Gastroesophageal sphincter (tissue), 4 donors: ENCODE measurements at regions not wholly inside any gene's neighbourhood (a gene's known extent, or its start where the extent isn't known, plus 50 kb on each side); places are given as distances from the start of the nearest gene placed in this dataset.

Source experiments
- ATAC-seq: fragments of 150-250 bp; one replicate; pipeline ENCODE4 v1.9.1; 2016; ENCODE audit warnings: mild to moderate bottlenecking, moderate library complexity
- H3K27ac ChIP-seq, 4 donors: fragments of 200-600 bp; sonication (generic) in 3 of 4; 1 replicate in 3 of 4; 2 replicates in 1 of 4; pipeline ENCODE4 v1.5.1; 2016 to 2019
- H3K27me3 ChIP-seq: fragments of 200-600 bp; sonication (generic); one replicate; pipeline ENCODE4 v1.5.1; 2019
- H3K36me3 ChIP-seq, 2 donors: fragments of 200-600 bp; sonication (generic); one replicate each; pipeline ENCODE4 v1.5.1; 2019; ENCODE audit warnings: control low read depth in 1 of 2
- H3K4me1 ChIP-seq, 3 donors: fragments of 200-600 bp; sonication (generic); 1 replicate in 2 of 3; 2 replicates in 1 of 3; pipeline ENCODE4 v1.5.1; 2016 to 2019; ENCODE audit warnings: control low read depth in 2 of 3
- H3K4me3 ChIP-seq, 2 donors: fragments of 200-600 bp; sonication (generic); one replicate each; pipeline ENCODE4 v1.5.1; 2019; ENCODE audit warnings: mild to moderate bottlenecking in 1 of 2, moderate library complexity in 1 of 2
- H3K9me3 ChIP-seq, 3 donors: fragments of 200-600 bp; sonication (generic); one replicate each; pipeline ENCODE4 v1.5.1; 2017 to 2019; ENCODE audit warnings: control low read depth in 2 of 3
- EP300 ChIP-seq: sonication (generic); formaldehyde crosslinking; IDR thresholded peaks from one replicate; pipeline ENCODE4 v1.6.1; 2017; ENCODE audit warnings: antibody characterized with exemption, mild to moderate bottlenecking
- POLR2A ChIP-seq, 2 donors: fragments of 450-650 bp; IDR thresholded peaks; one replicate each; pipeline ENCODE4 v1.6.1; 2017; ENCODE audit warnings: antibody characterized with exemption in 2 of 2, mild to moderate bottlenecking in 2 of 2, moderate library complexity in 1 of 2
- POLR2AphosphoS5 ChIP-seq: sonication (generic); formaldehyde crosslinking; IDR thresholded peaks from one replicate; pipeline ENCODE4 v1.6.1; 2017; ENCODE audit warnings: antibody characterized with exemption
- WGBS, 2 donors: methylation state at CpG; one replicate each; pipeline ENCODE4 v1.1.5; 2018; ENCODE audit warnings: low coverage in 1 of 2; 5-methylcytosine and 5-hydroxymethylcytosine counted together
- TF ChIP-seq, protein P1 (sequence below), 4 experiments: fragments of 200-600 bp in 2 of 4; fragments of 450-650 bp in 2 of 4; sonication (generic) in 1 of 4; IDR thresholded peaks; one replicate each; pipeline ENCODE4 v1.5.1; 2017 to 2019; ENCODE audit warnings: antibody characterized with exemption in 4 of 4, mild to moderate bottlenecking in 2 of 4, moderate library complexity in 2 of 4

DNA sequence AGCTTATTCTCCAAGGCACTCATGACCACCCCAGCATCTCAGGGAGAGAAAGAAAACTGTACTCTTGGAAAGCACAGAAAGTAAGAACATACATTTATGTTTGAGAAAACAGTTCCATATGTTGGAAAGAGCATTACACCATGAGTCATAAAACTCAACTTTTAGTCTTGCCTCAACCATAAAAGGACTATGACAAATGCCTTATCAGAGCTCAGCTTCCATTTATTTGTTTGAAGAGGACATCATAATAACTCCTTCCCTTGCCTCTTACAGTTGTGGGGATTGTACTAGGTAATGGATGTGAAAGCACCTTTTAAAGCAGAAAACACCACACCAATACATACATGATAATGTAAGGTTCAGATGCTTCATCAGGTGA is 370.8 kb downstream of the LNPK start:
- H3K36me3 ChIP-seq = no peaks in the 10 kb centered on the region
- no peak overlapping the region for H3K4me3 ChIP-seq
- H3K9me3 ChIP-seq = peaks cover 0 to 6% (median 0%) of the 10 kb centered on the region in 3 donors
- H3K27ac ChIP-seq = no peak overlapping the region
- no peak for TF ChIP-seq POLR2A (IDR thresholded peaks at IDR 0.05)
- no peak for TF ChIP-seq EP300
- TF ChIP-seq, protein P1, sequence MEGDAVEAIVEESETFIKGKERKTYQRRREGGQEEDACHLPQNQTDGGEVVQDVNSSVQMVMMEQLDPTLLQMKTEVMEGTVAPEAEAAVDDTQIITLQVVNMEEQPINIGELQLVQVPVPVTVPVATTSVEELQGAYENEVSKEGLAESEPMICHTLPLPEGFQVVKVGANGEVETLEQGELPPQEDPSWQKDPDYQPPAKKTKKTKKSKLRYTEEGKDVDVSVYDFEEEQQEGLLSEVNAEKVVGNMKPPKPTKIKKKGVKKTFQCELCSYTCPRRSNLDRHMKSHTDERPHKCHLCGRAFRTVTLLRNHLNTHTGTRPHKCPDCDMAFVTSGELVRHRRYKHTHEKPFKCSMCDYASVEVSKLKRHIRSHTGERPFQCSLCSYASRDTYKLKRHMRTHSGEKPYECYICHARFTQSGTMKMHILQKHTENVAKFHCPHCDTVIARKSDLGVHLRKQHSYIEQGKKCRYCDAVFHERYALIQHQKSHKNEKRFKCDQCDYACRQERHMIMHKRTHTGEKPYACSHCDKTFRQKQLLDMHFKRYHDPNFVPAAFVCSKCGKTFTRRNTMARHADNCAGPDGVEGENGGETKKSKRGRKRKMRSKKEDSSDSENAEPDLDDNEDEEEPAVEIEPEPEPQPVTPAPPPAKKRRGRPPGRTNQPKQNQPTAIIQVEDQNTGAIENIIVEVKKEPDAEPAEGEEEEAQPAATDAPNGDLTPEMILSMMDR (IDR thresholded peaks at IDR 0.05) = no peak
- H3K27me3 ChIP-seq = peaks cover 11% of the 10 kb centered on the region
- no peak for ATAC-seq
- no peaks in the 10 kb centered on the region for H3K4me1 ChIP-seq

- no peak overlapping the region for H3K27ac ChIP-seq
- peaks cover 11% of the 10 kb centered on the region for H3K27me3 ChIP-seq
- peaks cover 0 to 6% (median 0%) of the 10 kb centered on the region in 3 donors for H3K9me3 ChIP-seq
- H3K4me1 ChIP-seq = no peaks in the 10 kb centered on the region
- no peaks in the 10 kb centered on the region for H3K36me3 ChIP-seq
- 55 to 67% methylated on average over 12 to 15 of the region's 15 CpGs for WGBS, 2 donors
- ATAC-seq = no peak
- TF ChIP-seq EP300 (no peak), POLR2AphosphoS5 (no peak), POLR2A (IDR thresholded peaks at IDR 0.05) (no peak)
- TF ChIP-seq, protein P1 (IDR thresholded peaks at IDR 0.05) = no peak
- H3K4me3 ChIP-seq = no peak overlapping the region
Observed at GRCh38 chr2:175630280-175631244, 371.5 kb downstream of the LNPK start.

DNA sequence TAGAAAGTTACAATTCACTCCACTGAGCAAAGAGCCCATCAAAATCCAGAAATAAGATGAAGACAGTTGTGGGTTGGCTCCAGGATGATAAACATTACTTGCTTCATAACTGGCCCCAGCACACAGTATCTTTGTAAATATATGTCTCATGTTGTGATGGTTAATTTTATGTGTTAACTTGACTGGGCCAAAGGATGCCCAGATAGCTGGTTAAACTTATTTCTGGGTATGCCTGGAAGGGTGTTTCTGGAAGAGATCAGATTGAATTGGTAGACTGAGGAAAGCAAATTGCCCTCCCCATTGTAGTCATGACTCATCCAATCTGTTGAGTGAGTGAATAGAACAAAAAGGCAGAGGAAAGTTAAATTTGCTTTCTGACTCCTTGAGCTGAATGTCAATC is 373.8 kb downstream of the LNPK start:
- Histone ChIP-seq H3K9me3 (peaks cover 0 to 6% (median 0%) of the 10 kb centered on the region in 3 donors), H3K27me3 (peaks cover 11% of the 10 kb centered on the region), H3K27ac (no peak overlapping the region), H3K36me3 (no peaks in the 10 kb centered on the region), H3K4me1 (no peaks in the 10 kb centered on the region), H3K4me3 (no peak overlapping the region)
- TF ChIP-seq POLR2AphosphoS5 = no peak
- TF ChIP-seq, protein P1 (IDR thresholded peaks at IDR 0.05) = no peak
- TF ChIP-seq POLR2A (IDR thresholded peaks at IDR 0.05) = no peak
- no peak for TF ChIP-seq EP300
- ATAC-seq = no peak

GRCh38 chr2:175627405-175627804 is 374.7 kb downstream of the LNPK start:
- Histone ChIP-seq H3K27ac (no peak overlapping the region), H3K36me3 (no peaks in the 10 kb centered on the region), H3K27me3 (peaks cover 11% of the 10 kb centered on the region), H3K9me3 (peaks cover 0 to 6% (median 0%) of the 10 kb centered on the region in 3 donors), H3K4me3 (no peak overlapping the region), H3K4me1 (no peaks in the 10 kb centered on the region)
- TF ChIP-seq POLR2A (IDR thresholded peaks at IDR 0.05) (no peak), EP300 (no peak), POLR2AphosphoS5 (no peak)
- TF ChIP-seq, protein P1 (IDR thresholded peaks at IDR 0.05) = no peak
- ATAC-seq = no peak

GRCh38 chr2:175626796-175627195 is 375.3 kb downstream of the LNPK start:
- Histone ChIP-seq H3K4me3 (no peak overlapping the region), H3K36me3 (no peaks in the 10 kb centered on the region), H3K4me1 (no peaks in the 10 kb centered on the region), H3K27me3 (peaks cover 11% of the 10 kb centered on the region), H3K27ac (no peak overlapping the region), H3K9me3 (peaks cover 0 to 6% (median 0%) of the 10 kb centered on the region in 3 donors)
- TF ChIP-seq POLR2AphosphoS5 (no peak), EP300 (no peak), POLR2A (IDR thresholded peaks at IDR 0.05) (no peak)
- WGBS, 2 donors = 61 to 73% methylated on average over 4 of the region's 4 CpGs
- ATAC-seq = no peak
